ENCODE measurements at regions not wholly inside any gene's neighbourhood (a gene's known extent, or its start where the extent isn't known, plus 50 kb on each side); places are given as distances from the start of the nearest gene placed in this dataset.
"Not testable (repeated sequence)": the region's sequence is repeated elsewhere in the genome, so short reads cannot be mapped to it uniquely, and the experiment has no call there.

- TF ChIP-seq GATA1 (IDR thresholded peaks at IDR 0.05; ENCODE audit: low read depth, low read length) (no peak), POLR2A (IDR thresholded peaks at IDR 0.05; ENCODE audit: low read length) (no peak)
- peak in 1 of 2 experiments; percentile 7 for DNase-seq
Observed at GRCh38 chr7:91372323-91372722, 108.1 kb downstream of the FZD1 start.

DNA sequence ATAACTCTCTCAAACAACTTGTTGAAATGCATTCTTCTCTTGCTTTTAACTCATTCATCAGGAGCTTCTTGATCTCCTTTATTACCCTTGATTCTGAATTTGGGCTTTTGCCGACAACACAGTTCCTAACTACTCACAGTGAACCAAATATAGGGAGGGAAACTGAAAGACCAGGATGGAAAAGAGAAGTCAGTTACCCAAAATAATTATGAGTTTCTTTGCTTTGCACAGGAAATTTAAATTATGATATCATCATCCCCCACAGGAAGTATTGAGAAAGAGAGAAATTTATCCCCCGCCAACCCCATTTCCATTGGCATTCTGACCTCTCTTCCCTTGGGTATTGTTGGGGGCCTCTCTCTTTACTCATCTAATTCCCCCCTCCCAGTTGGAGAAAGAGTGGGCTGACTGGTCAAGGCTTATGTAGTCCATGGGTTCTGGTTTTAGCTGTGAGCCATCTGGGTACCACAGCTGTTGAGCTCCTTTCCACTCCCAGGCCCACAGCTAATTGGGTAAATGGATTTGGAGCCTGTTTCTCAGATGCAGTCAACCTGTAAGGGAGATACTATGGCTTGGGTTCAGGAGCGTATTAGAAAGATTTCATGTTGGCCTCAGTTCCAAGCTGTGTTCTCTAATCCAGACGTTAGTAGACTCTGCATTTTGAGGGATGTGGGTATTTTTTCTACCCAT lies 109.0 kb downstream of the FZD1 start:
- no peak for DNase-seq
- no peak for TF ChIP-seq GATA1 (IDR thresholded peaks at IDR 0.05; ENCODE audit: low read depth, low read length)
- no peak for TF ChIP-seq POLR2A (IDR thresholded peaks at IDR 0.05; ENCODE audit: low read length)

- TF ChIP-seq POLR2A (IDR thresholded peaks at IDR 0.05; ENCODE audit: low read length) = no peak
- TF ChIP-seq GATA1 (IDR thresholded peaks at IDR 0.05; ENCODE audit: low read depth, low read length) = no peak
- DNase-seq = no peak
Observed at GRCh38 chr7:91374321-91374989, 110.2 kb downstream of the FZD1 start.

- TF ChIP-seq POLR2A (IDR thresholded peaks at IDR 0.05; ENCODE audit: low read length) (no peak), GATA1 (IDR thresholded peaks at IDR 0.05; ENCODE audit: low read depth, low read length) (no peak)
- no peak for DNase-seq
Observed at GRCh38 chr7:91375378-91375777, 111.1 kb downstream of the FZD1 start.

DNA sequence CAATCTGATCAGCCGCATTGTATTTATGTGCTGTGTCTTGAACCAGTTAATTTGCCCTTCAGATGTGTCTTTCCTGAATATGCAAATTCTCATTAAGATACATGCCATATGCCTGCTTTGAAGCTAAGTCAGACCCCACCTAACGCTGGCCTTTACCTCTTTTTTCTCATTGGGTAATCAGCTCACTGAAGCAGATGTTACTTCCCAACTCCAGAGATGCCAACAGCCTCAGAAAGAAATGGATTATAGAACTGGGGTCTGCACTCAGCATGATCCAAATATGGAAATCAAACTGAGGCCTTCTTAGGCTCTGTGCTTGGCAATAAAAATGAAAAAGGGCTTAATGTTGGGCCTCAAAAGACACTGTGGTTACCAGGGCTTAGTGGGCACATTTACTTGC lies 113.9 kb downstream of the FZD1 start:
- TF ChIP-seq POLR2A (IDR thresholded peaks at IDR 0.05; ENCODE audit: low read length) (no peak), GATA1 (IDR thresholded peaks at IDR 0.05; ENCODE audit: low read depth, low read length) (no peak)
- DNase-seq = no peak

DNA sequence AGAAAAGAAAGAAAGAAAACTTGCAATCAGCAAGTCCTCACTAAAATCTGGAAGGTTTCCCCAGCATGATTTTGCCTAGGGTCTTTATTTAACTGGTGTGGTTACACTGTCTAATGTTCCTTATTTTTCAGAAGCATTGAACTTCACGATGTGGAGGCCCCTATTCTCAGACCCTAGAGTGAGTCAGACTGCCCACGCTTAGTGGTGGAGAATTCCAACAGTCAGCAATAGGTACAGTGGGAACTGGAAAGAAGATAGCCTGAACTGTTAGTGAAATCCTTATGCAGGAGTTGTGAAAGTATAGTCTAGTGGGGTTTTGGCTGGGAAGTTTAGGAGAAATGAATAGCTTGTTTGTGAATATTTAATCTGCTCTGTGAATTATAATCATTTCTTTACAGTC lies 115.0 kb downstream of the FZD1 start:
- no peak for DNase-seq
- TF ChIP-seq POLR2A (IDR thresholded peaks at IDR 0.05; ENCODE audit: low read length) (no peak), GATA1 (IDR thresholded peaks at IDR 0.05; ENCODE audit: low read depth, low read length) (no peak)

DNA sequence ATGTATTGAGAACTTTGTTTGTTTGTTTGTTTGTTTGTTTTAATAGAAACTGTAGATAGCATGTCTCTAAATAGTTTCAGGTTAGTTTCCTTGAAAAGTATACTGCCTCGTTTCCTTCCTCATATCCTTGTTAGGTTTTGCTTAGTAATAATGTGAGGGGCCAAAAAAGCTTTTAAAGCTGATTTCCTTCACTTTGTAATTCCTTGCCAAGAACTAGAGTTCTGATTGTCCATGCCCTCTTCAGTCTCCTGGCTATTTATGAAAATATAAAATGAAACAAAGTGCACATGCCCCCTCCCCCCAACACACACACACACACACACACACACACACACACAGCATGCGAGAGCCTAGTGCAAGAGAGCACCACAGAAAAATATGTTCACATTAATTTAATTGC lies 115.8 kb downstream of the FZD1 start:
- DNase-seq = no peak
- no peak for TF ChIP-seq GATA1 (IDR thresholded peaks at IDR 0.05; ENCODE audit: low read depth, low read length)
- no peak for TF ChIP-seq POLR2A (IDR thresholded peaks at IDR 0.05; ENCODE audit: low read length)

DNA sequence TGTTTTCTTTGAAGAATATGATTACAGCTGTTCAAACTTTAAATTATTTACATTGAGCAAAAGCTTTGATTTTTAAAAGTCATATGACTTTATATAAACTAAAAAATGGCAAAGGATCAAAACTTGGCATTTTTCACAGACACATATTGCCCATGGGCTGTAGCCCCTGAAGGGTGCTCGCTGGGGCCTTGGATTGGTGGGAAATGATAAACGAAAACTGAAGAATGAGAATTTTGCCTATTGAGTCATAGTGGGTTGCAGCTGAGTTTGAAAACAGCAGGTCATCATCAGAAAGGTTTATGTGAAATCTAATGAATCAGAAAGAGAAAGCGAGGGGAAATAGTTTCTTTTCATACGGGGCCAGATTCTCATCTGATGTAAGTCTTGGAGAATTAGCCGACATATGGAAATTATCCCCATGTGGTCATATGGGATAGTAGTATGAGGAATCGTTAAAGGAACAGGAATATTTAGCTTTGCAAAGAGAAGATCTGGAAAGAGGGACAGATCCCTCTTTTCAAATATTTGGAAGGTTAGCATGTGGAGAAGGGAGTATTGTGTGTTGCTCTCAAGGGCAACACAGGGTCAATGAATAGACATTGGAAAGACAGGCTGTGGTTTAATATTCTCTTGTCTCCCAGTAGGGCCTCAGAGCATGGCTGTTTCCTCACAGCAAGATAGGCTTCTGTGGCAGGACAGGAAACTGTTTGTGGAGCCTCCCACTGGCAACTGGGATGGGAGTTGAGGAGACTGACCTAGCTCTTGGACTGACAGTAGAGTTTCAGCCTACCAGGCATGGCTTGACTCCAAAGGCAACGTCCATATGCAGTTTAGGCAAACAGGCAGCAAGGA lies 119.0 kb downstream of the FZD1 start:
- no peak for TF ChIP-seq GATA1 (IDR thresholded peaks at IDR 0.05; ENCODE audit: low read depth, low read length)
- TF ChIP-seq POLR2A (IDR thresholded peaks at IDR 0.05; ENCODE audit: low read length) = no peak
- DNase-seq = no peak

GRCh38 chr7:91383905-91384274 lies 119.7 kb downstream of the FZD1 start:
- no peak for DNase-seq
- TF ChIP-seq GATA1 (IDR thresholded peaks at IDR 0.05; ENCODE audit: low read depth, low read length) (no peak), POLR2A (IDR thresholded peaks at IDR 0.05; ENCODE audit: low read length) (no peak)

- DNase-seq = not testable (repeated sequence)
Observed at GRCh38 chr7:91394757-91395156, 130.5 kb downstream of the FZD1 start.

GRCh38 chr7:91395313-91395712 lies 131.1 kb downstream of the FZD1 start:
- DNase-seq = not testable (repeated sequence)

DNA sequence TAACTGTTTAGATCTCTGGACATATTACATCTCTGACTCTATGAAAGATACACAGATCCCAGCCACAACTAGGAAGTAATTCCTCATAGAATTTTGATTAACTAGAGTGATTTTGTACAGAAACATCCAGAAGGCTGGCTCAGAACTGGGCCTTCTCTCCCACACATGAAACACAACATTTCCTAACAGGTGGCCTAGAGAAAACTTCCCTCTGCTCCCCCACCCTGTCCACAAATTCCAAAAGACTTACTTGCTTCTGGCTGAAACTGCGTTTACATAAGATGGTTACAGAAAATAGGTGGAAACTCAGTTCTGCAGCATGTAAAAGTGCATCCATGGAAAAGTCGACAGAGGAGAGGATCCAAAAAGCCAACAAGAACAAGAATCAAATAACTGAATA lies 132.9 kb downstream of the FZD1 start:
- no peak for TF ChIP-seq GATA1 (IDR thresholded peaks at IDR 0.05; ENCODE audit: low read depth, low read length)
- no peak for TF ChIP-seq POLR2A (IDR thresholded peaks at IDR 0.05; ENCODE audit: low read length)
- no peak for DNase-seq

GRCh38 chr7:91397612-91398011 lies 133.4 kb downstream of the FZD1 start:
- no peak for DNase-seq
- TF ChIP-seq POLR2A (IDR thresholded peaks at IDR 0.05; ENCODE audit: low read length) (no peak), GATA1 (IDR thresholded peaks at IDR 0.05; ENCODE audit: low read depth, low read length) (no peak)

- no peak for TF ChIP-seq GATA1 (IDR thresholded peaks at IDR 0.05; ENCODE audit: low read depth, low read length)
- no peak for TF ChIP-seq POLR2A (IDR thresholded peaks at IDR 0.05; ENCODE audit: low read length)
- DNase-seq = no peak
Observed at GRCh38 chr7:91398341-91398740, 134.1 kb downstream of the FZD1 start.
